ENCODE measurements at regions not wholly inside any gene's neighbourhood (a gene's known extent, or its start where the extent isn't known, plus 50 kb on each side); places are given as distances from the start of the nearest gene placed in this dataset.

GRCh38 chr12:107448198-107448597, 237.4 kb upstream of the PWP1 start:
- POLR2A ChIA-PET, result no interaction called here
- no peak for FAIRE-seq
- intact Hi-C loops (cut with micrococcal nuclease), result loop anchor here (1.0 kb wide), 1 partner anchor 159 kb away; no protein-coding TSS in a partner anchor

GRCh38 chr12:107449891-107450290, 235.7 kb upstream of the PWP1 start:
- H2AFZ ChIP-seq (ENCODE audit: low read depth, low read length), result no peak overlapping the region
- no peak overlapping the region for H3K9ac ChIP-seq (replicated peaks; ENCODE audit: extremely low read depth, insufficient read depth, low read length)
- H3K4me1 ChIP-seq (ENCODE audit: control insufficient read depth, extremely low read depth, insufficient read depth, low read length), result no peaks in the 10 kb centered on the region
- POLR2A ChIA-PET, result no interaction called here
- H3K4me3 ChIP-seq (replicated peaks in 1 of 3; ENCODE audit: insufficient read depth in 1 of 3, low read depth in 1 of 3, low read length in 3 of 3), result no peak overlapping the region
- no peaks in the 10 kb centered on the region for H3K36me3 ChIP-seq (ENCODE audit: control insufficient read depth in 2 of 2, extremely low read depth in 1 of 2, insufficient read depth in 2 of 2, low read length in 2 of 2)
- no peak overlapping the region for H3K4me2 ChIP-seq (ENCODE audit: insufficient read depth, low read length)
- H3K27me3 ChIP-seq (ENCODE audit: control insufficient read depth in 2 of 2, insufficient read depth in 2 of 2, low read length in 2 of 2), result no peaks in the 10 kb centered on the region
- TF ChIP-seq CTCF (IDR thresholded peaks at IDR 0.05; ENCODE audit: extremely low read depth in 1 of 2, insufficient read depth in 1 of 2, low read depth in 1 of 2, low read length in 2 of 2), result no peak
- TF ChIP-seq GATA2 (IDR thresholded peaks at IDR 0.05; ENCODE audit: insufficient read depth, insufficient read length, low read depth, low read length), result no peak
- no peak for TF ChIP-seq MAX (IDR thresholded peaks at IDR 0.05; ENCODE audit: insufficient read depth, insufficient read length)
- DNase-seq (ENCODE audit: low read depth, low spot score) (no peak), FAIRE-seq (no peak)
- H4K20me1 ChIP-seq (replicated peaks; ENCODE audit: control insufficient read depth, extremely low read depth, insufficient read depth, low read length), result no peaks in the 10 kb centered on the region
- no TSS peak for BruUV-seq (replicated peaks)
- no peaks in the 10 kb centered on the region for H3K79me2 ChIP-seq (ENCODE audit: control insufficient read depth, insufficient read depth, low read length)
- H3K9me3 ChIP-seq (replicated peaks; ENCODE audit: control insufficient read depth, insufficient read depth, low read length), result no peaks in the 10 kb centered on the region
- no peak overlapping the region for H3K27ac ChIP-seq (ENCODE audit: insufficient read depth, low read depth, low read length)
- CTCF ChIA-PET, result interaction anchor here (0.7 to 3.3 kb wide), 3 partner anchors 148 to 435 kb away, joined by 3 to 36 read pairs (median 3); no protein-coding TSS in a partner anchor
- dilution Hi-C loops (cut with MboI; ENCODE audit: extremely low pct_ligation_motif_present, low sequenced_read_pairs), result no loop called here
- no peaks in the 10 kb centered on the region for H3K9me1 ChIP-seq (replicated peaks; ENCODE audit: control insufficient read depth, extremely low read depth, insufficient read depth, low read length)
- intact Hi-C loops (cut with micrococcal nuclease), result no loop called here

More at GRCh38 chr12:107448198-107448597, 237.4 kb upstream of the PWP1 start:
- peak; percentile 16 to 41 for TF ChIP-seq CTCF (IDR thresholded peaks at IDR 0.05; ENCODE audit: extremely low read depth in 1 of 2, insufficient read depth in 1 of 2, low read depth in 1 of 2, low read length in 2 of 2)
- no peak for TF ChIP-seq JUN (IDR thresholded peaks at IDR 0.05; ENCODE audit: borderline replicate concordance, insufficient read depth, insufficient read length, low read depth)
- no peak for DNase-seq (ENCODE audit: low read depth, low spot score)
- no TSS peak for BruUV-seq (replicated peaks)
- Histone ChIP-seq H3K27me3 (ENCODE audit: control insufficient read depth in 2 of 2, insufficient read depth in 2 of 2, low read length in 2 of 2) (no peaks in the 10 kb centered on the region), H3K4me3 (replicated peaks in 1 of 3; ENCODE audit: insufficient read depth in 1 of 3, low read depth in 1 of 3, low read length in 3 of 3) (no peak overlapping the region), H3K36me3 (ENCODE audit: control insufficient read depth in 2 of 2, extremely low read depth in 1 of 2, insufficient read depth in 2 of 2, low read length in 2 of 2) (no peaks in the 10 kb centered on the region), H3K9ac (replicated peaks; ENCODE audit: extremely low read depth, insufficient read depth, low read length) (no peak overlapping the region), H3K27ac (ENCODE audit: insufficient read depth, low read depth, low read length) (no peak overlapping the region), H3K4me1 (ENCODE audit: control insufficient read depth, extremely low read depth, insufficient read depth, low read length) (no peaks in the 10 kb centered on the region), H3K4me2 (ENCODE audit: insufficient read depth, low read length) (no peak overlapping the region), H3K9me1 (replicated peaks; ENCODE audit: control insufficient read depth, extremely low read depth, insufficient read depth, low read length) (no peaks in the 10 kb centered on the region), H3K79me2 (ENCODE audit: control insufficient read depth, insufficient read depth, low read length) (no peaks in the 10 kb centered on the region), H2AFZ (ENCODE audit: low read depth, low read length) (no peak overlapping the region), H4K20me1 (replicated peaks; ENCODE audit: control insufficient read depth, extremely low read depth, insufficient read depth, low read length) (no peaks in the 10 kb centered on the region), H3K9me3 (replicated peaks; ENCODE audit: control insufficient read depth, insufficient read depth, low read length) (no peaks in the 10 kb centered on the region)
- dilution Hi-C loops (cut with MboI; ENCODE audit: extremely low pct_ligation_motif_present, low sequenced_read_pairs), result no loop called here
- CTCF ChIA-PET, result interaction anchor here (1.0 to 3.3 kb wide), 10 partner anchors 9 to 316 kb away, joined by 3 to 36 read pairs (median 6); no protein-coding TSS in a partner anchor
